HepG2 (cell line): ENCODE measurements at regions not wholly inside any gene's neighbourhood (a gene's known extent, or its start where the extent isn't known, plus 50 kb on each side); places are given as distances from the start of the nearest gene placed in this dataset.

ENCODE experiments used
- ATAC-seq: fragments of 200-7000 bp; cut with Tn5 transposase; 3 replicates; pipeline ENCODE4 v1.9.1; 2020; ENCODE audit warnings: mild to moderate bottlenecking, moderate library complexity
- BruUV-seq: library from RNA; stranded (reverse); fragments of 400-500 nt; replicated peaks from 2 replicates; lab custom pipeline; 2021; lab: Mats Ljungman, UMichigan
- CTCF ChIA-PET: fragments of 300-600 bp; formaldehyde crosslinking; extraction: SDS; loops from one replicate; lab custom pipeline; 2021; ENCODE audit warnings: low total read pairs, inconsistent platforms, low intra/inter-chr PET ratio; lab: Yijun Ruan, JAX
- POLR2A ChIA-PET: fragments of 350-600 bp; sonication (Branson Sonifier 250); formaldehyde crosslinking; loops from one replicate; lab custom pipeline; 2020; ENCODE audit warnings: antibody characterized with exemption, inconsistent platforms; lab: Yijun Ruan, JAX
- DNase-seq: peaks from one replicate; pipeline ENCODE4 v3.0.0-alpha.2; 2015; ENCODE audit warnings: low spot score
- FAIRE-seq: peaks from 3 replicates; lab custom pipeline; 2011; peaks lifted over from hg19 to GRCh38; lab: Jason Lieb, UNC
- H2AFZ ChIP-seq: one replicate; pipeline ENCODE4 v1.6.1; 2011; ENCODE audit warnings: low read length, inconsistent platforms
- H3K27ac ChIP-seq: fragments of 300-600 bp; 3 replicates; pipeline ENCODE4 v1.8.0; 2011; ENCODE audit warnings: mixed run types, mild to moderate bottlenecking, mixed read lengths, low read length, inconsistent platforms; ENCODE audit not compliant: insufficient read depth; ENCODE audit errors: extremely low read length
- H3K27me3 ChIP-seq, 2 experiments: fragments of 200-600 bp in 1 of 2; 2 replicates in 1 of 2; 3 replicates in 1 of 2; pipeline versions ENCODE4 v1.6.0 to v1.8.0; 2011; ENCODE audit warnings: low read length in 2 of 2, mild to moderate bottlenecking in 2 of 2, moderate library complexity in 2 of 2, inconsistent platforms in 1 of 2; ENCODE audit not compliant: insufficient read depth in 2 of 2, control insufficient read depth in 1 of 2
- H3K36me3 ChIP-seq, 2 experiments: fragments of 200-600 bp in 1 of 2; replicated peaks in 1 of 2; 2 replicates in 1 of 2; 3 replicates in 1 of 2; pipeline versions ENCODE4 v1.5.1 to v1.8.0; 2011; ENCODE audit warnings: low read length in 2 of 2, inconsistent platforms in 1 of 2; ENCODE audit not compliant: insufficient read depth in 2 of 2, control insufficient read depth in 1 of 2
- H3K4me1 ChIP-seq: 2 replicates; pipeline ENCODE4 v1.5.1; 2012; ENCODE audit warnings: low read length, inconsistent platforms; ENCODE audit not compliant: insufficient read depth
- H3K4me2 ChIP-seq: 2 replicates; pipeline ENCODE4 v1.6.0; 2011; ENCODE audit warnings: low read depth, low read length, inconsistent platforms
- H3K4me3 ChIP-seq, 3 experiments: fragments of 200-600 bp in 1 of 3; sonication (generic), shearing (Covaris generic) in 1 of 3; replicated peaks in 1 of 3; 2 replicates each; pipeline ENCODE4 v1.5.1; 2011 to 2016; ENCODE audit warnings: low read length in 3 of 3, inconsistent platforms in 2 of 3, low read depth in 2 of 3, mild to moderate bottlenecking in 2 of 3, control low read depth in 1 of 3, mixed read lengths in 1 of 3; ENCODE audit not compliant: insufficient read depth in 1 of 3
- H3K79me2 ChIP-seq: one replicate; pipeline ENCODE4 v1.6.1; 2011; ENCODE audit warnings: low read length, inconsistent platforms; ENCODE audit not compliant: insufficient read depth
- H3K9ac ChIP-seq: 2 replicates; pipeline ENCODE4 v1.6.0; 2011; ENCODE audit warnings: mild to moderate bottlenecking, low read depth, low read length, inconsistent platforms; ENCODE audit not compliant: insufficient read depth
- H3K9me3 ChIP-seq: 2 replicates; pipeline ENCODE4 v1.5.1; 2012; ENCODE audit warnings: mild to moderate bottlenecking, low read length
- H4K20me1 ChIP-seq: 2 replicates; pipeline ENCODE4 v1.6.0; 2011; ENCODE audit warnings: inconsistent platforms, mild to moderate bottlenecking, low read length, moderate library complexity; ENCODE audit not compliant: insufficient read depth
- DMTF1 ChIP-seq: sonication (generic); formaldehyde crosslinking; IDR thresholded peaks from 2 replicates; pipeline ENCODE4 v1.4.0; 2020; ENCODE audit warnings: mild to moderate bottlenecking, missing genetic modification reagents
- FOXP1 ChIP-seq, 2 experiments: fragments of 450-650 bp in 1 of 2; IDR thresholded peaks; 2 replicates each; pipeline ENCODE4 v1.6.1; 2017 to 2018; ENCODE audit warnings: antibody characterized with exemption in 1 of 2
- HIC2 ChIP-seq: sonication (generic); formaldehyde crosslinking; IDR thresholded peaks from 2 replicates; pipeline ENCODE4 v1.9.0; 2022; ENCODE audit warnings: low read depth, missing genetic modification reagents
- MEF2D ChIP-seq: sonication (generic); formaldehyde crosslinking; IDR thresholded peaks from 2 replicates; pipeline ENCODE4 v1.5.1; 2020; ENCODE audit warnings: mild to moderate bottlenecking, missing genetic modification reagents
- PRMT3 ChIP-seq: sonication (generic); formaldehyde crosslinking; IDR thresholded peaks from 2 replicates; pipeline ENCODE4 v1.8.1; 2022; ENCODE audit warnings: low read depth, mild to moderate bottlenecking, moderate library complexity, missing genetic modification reagents, borderline replicate concordance
- SMAD1 ChIP-seq: sonication (generic); formaldehyde crosslinking; IDR thresholded peaks from 2 replicates; pipeline ENCODE4 v1.4.0; 2020; ENCODE audit warnings: missing genetic modification reagents, low read depth, mild to moderate bottlenecking, borderline replicate concordance
- SNAPC4 ChIP-seq: sonication (generic); formaldehyde crosslinking; IDR thresholded peaks from 2 replicates; pipeline ENCODE4 v1.4.0; 2020; ENCODE audit warnings: mild to moderate bottlenecking, missing genetic modification reagents
- SNAPC5 ChIP-seq: sonication (generic); formaldehyde crosslinking; IDR thresholded peaks from 2 replicates; pipeline ENCODE4 v1.8.1; 2023; ENCODE audit warnings: mild to moderate bottlenecking, missing genetic modification reagents, borderline replicate concordance
- TOE1 ChIP-seq: sonication (generic); formaldehyde crosslinking; IDR thresholded peaks from 2 replicates; pipeline ENCODE4 v1.4.0; 2020; ENCODE audit warnings: mild to moderate bottlenecking, missing genetic modification reagents
- ZGPAT ChIP-seq: IDR thresholded peaks from 2 replicates; pipeline ENCODE4 v1.6.1; 2016; ENCODE audit warnings: mild to moderate bottlenecking
- ZNF207 ChIP-seq: fragments of 450-650 bp; IDR thresholded peaks from 2 replicates; pipeline ENCODE4 v1.6.1; 2016; ENCODE audit warnings: antibody characterized with exemption, borderline replicate concordance
- ZNF260 ChIP-seq: sonication (generic); formaldehyde crosslinking; IDR thresholded peaks from 2 replicates; pipeline ENCODE4 v1.4.0; 2020; ENCODE audit warnings: missing genetic modification reagents, low read depth, mild to moderate bottlenecking, borderline replicate concordance
- ZNF891 ChIP-seq: sonication (generic); formaldehyde crosslinking; IDR thresholded peaks from 2 replicates; pipeline ENCODE4 v1.5.0; 2020; ENCODE audit warnings: mild to moderate bottlenecking, missing genetic modification reagents
- WGBS: methylation state at CpG from one replicate; pipeline ENCODE4 v1.1.6; 2017; ENCODE audit warnings: low lambda C conversion rate; 5-methylcytosine and 5-hydroxymethylcytosine counted together
- in situ Hi-C: cut with HindIII; loops from 2 replicates; pipeline ENCODE4 v1.10.0; 2017; ENCODE audit warnings: low pct_unique_long_range_greater_than_20kb; ENCODE audit not compliant: extremely low pct_ligation_motif_present
- intact Hi-C: fragments of 100-400 bp; cut with micrococcal nuclease; formaldehyde crosslinking; loops from one replicate; pipeline ENCODE4 v1.10.0; 2022; ENCODE audit not compliant: unreplicated experiment

DNA sequence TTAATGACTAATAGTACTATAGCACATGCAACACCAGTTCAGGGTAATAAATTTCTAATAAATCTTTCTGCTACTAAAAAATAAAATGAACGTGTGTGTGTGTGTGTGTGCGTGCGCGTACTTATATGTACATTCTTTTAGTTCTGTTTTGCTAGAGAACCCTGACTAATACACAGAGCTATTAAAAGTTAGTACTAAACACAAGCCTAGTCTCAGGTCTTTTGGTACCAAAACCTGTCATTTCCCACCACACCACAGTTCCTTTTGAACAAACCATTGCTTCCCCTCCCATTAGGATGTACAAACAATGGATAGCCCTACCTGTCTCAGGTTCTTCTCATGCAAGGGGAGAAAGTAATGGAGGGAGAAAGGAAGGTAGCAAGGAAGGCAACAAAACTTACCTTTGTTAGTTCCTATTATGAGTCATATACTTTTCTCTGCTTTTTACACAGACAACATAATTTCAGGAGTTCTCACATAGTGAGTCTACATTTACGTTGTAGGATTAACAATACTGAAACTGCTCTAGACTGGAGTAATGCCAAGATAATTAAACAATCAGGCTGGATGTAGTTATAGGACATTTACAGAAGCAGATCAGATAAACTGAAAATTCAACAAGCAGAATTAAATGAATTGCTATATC, 427.2 kb downstream of the KCNJ3 start:
- 43% methylated on average over 5 of the region's 5 CpGs for WGBS
- Histone ChIP-seq H3K4me2 (no peak overlapping the region), H3K79me2 (no peaks in the 10 kb centered on the region), H3K9ac (no peak overlapping the region), H3K9me3 (no peaks in the 10 kb centered on the region), H2AFZ (no peak overlapping the region), H3K27ac (no peak overlapping the region), H3K4me3 (no peak overlapping the region), H3K27me3 (no peaks in the 10 kb centered on the region), H3K4me1 (no peaks in the 10 kb centered on the region), H4K20me1 (no peaks in the 10 kb centered on the region), H3K36me3 (no peaks in the 10 kb centered on the region)
- intact Hi-C loops: no loop called here
- in situ Hi-C loops: no loop called here
- CTCF ChIA-PET: no interaction called here
- no peak for DNase-seq
- BruUV-seq: no TSS peak
- FAIRE-seq: no peak
- POLR2A ChIA-PET: no interaction called here
- ATAC-seq: no peak
- TF ChIP-seq ZNF207 (no peak), HIC2 (CRISPR knock-in tag) (no peak), MEF2D (CRISPR knock-in tag) (no peak), TOE1 (CRISPR knock-in tag) (no peak), ZNF891 (CRISPR knock-in tag) (no peak), PRMT3 (CRISPR knock-in tag) (no peak), DMTF1 (CRISPR knock-in tag) (no peak), ZNF260 (CRISPR knock-in tag) (no peak), FOXP1 (IDR thresholded peaks at IDR 0.05) (no peak), FOXP1 (CRISPR knock-in tag; IDR thresholded peaks at IDR 0.05) (no peak), SNAPC5 (CRISPR knock-in tag) (no peak), SNAPC4 (CRISPR knock-in tag) (no peak), SMAD1 (CRISPR knock-in tag) (no peak), ZGPAT (no peak)
